ENCODE measurements at regions not wholly inside any gene's neighbourhood (a gene's known extent, or its start where the extent isn't known, plus 50 kb on each side); places are given as distances from the start of the nearest gene placed in this dataset.

GRCh38 chr5:25963251-25964008, 1075.0 kb downstream of the CDH9 start:
- no peaks in the 10 kb centered on the region for H3K36me3 ChIP-seq (ENCODE audit: control insufficient read depth in 3 of 3, insufficient read depth in 2 of 3, low read depth in 1 of 3, low read length in 3 of 3)
- H3K9me3 ChIP-seq (ENCODE audit: control insufficient read depth in 2 of 2, insufficient read depth in 1 of 2, low read depth in 1 of 2, low read length in 1 of 2): peaks cover 0 to 3% of the 10 kb centered on the region in 2 donors
- no peak overlapping the region for H3K4me3 ChIP-seq (ENCODE audit: low read depth in 1 of 3, low read length in 3 of 3)
- FAIRE-seq (no peak), DNase-seq (no peak)
- H3K27me3 ChIP-seq (ENCODE audit: control insufficient read depth in 3 of 3, insufficient read depth in 3 of 3, low read length in 3 of 3): no peaks in the 10 kb centered on the region
- WGBS, 3 donors: 78 to 87% (median 83%) methylated on average over 5 of the region's 5 CpGs
- H3K4me1 ChIP-seq (ENCODE audit: control insufficient read depth in 3 of 3, insufficient read depth in 2 of 3, low read depth in 1 of 3, low read length in 2 of 3): no peaks in the 10 kb centered on the region
- no peak overlapping the region for H3K27ac ChIP-seq (ENCODE audit: low read depth in 1 of 3, low read length in 2 of 3)

- H3K36me3 ChIP-seq (ENCODE audit: control insufficient read depth in 3 of 3, insufficient read depth in 2 of 3, low read depth in 1 of 3, low read length in 3 of 3): no peaks in the 10 kb centered on the region
- H3K27ac ChIP-seq (ENCODE audit: low read depth in 1 of 3, low read length in 2 of 3): no peak overlapping the region
- no peak for DNase-seq
- no peak overlapping the region for H3K4me3 ChIP-seq (ENCODE audit: low read depth in 1 of 3, low read length in 3 of 3)
- WGBS, 3 donors: 71 to 85% (median 76%) methylated on average over 2 of the region's 2 CpGs
- H3K9me3 ChIP-seq (ENCODE audit: control insufficient read depth in 2 of 2, insufficient read depth in 1 of 2, low read depth in 1 of 2, low read length in 1 of 2): peaks cover 0 to 2% of the 10 kb centered on the region in 2 donors
- H3K4me1 ChIP-seq (ENCODE audit: control insufficient read depth in 3 of 3, insufficient read depth in 2 of 3, low read depth in 1 of 3, low read length in 2 of 3): no peaks in the 10 kb centered on the region
- FAIRE-seq: no peak
- H3K27me3 ChIP-seq (ENCODE audit: control insufficient read depth in 3 of 3, insufficient read depth in 3 of 3, low read length in 3 of 3): no peaks in the 10 kb centered on the region
These were observed 1083.0 kb downstream of the CDH9 start for GRCh38 chr5:25955337-25955736.

- H3K4me1 ChIP-seq (ENCODE audit: control insufficient read depth in 3 of 3, insufficient read depth in 2 of 3, low read depth in 1 of 3, low read length in 2 of 3): no peaks in the 10 kb centered on the region
- 68 to 74% (median 74%) methylated on average over 4 of the region's 4 CpGs for WGBS, 3 donors
- H3K27ac ChIP-seq (ENCODE audit: low read depth in 1 of 3, low read length in 2 of 3): no peak overlapping the region
- no peaks in the 10 kb centered on the region for H3K36me3 ChIP-seq (ENCODE audit: control insufficient read depth in 3 of 3, insufficient read depth in 2 of 3, low read depth in 1 of 3, low read length in 3 of 3)
- H3K4me3 ChIP-seq (ENCODE audit: low read depth in 1 of 3, low read length in 3 of 3): no peak overlapping the region
- FAIRE-seq: no peak
- no peak for DNase-seq
- H3K27me3 ChIP-seq (ENCODE audit: control insufficient read depth in 3 of 3, insufficient read depth in 3 of 3, low read length in 3 of 3): no peaks in the 10 kb centered on the region
- H3K9me3 ChIP-seq (ENCODE audit: control insufficient read depth in 2 of 2, insufficient read depth in 1 of 2, low read depth in 1 of 2, low read length in 1 of 2): peaks cover 0 to 2% of the 10 kb centered on the region in 2 donors
These were observed 1087.7 kb downstream of the CDH9 start for GRCh38 chr5:25950681-25951080.

- Histone ChIP-seq H3K9me3 (ENCODE audit: control insufficient read depth in 2 of 2, insufficient read depth in 1 of 2, low read depth in 1 of 2, low read length in 1 of 2) (peaks cover 0 to 2% of the 10 kb centered on the region in 2 donors), H3K27me3 (ENCODE audit: control insufficient read depth in 3 of 3, insufficient read depth in 3 of 3, low read length in 3 of 3) (no peaks in the 10 kb centered on the region), H3K4me1 (ENCODE audit: control insufficient read depth in 3 of 3, insufficient read depth in 2 of 3, low read depth in 1 of 3, low read length in 2 of 3) (no peaks in the 10 kb centered on the region), H3K36me3 (ENCODE audit: control insufficient read depth in 3 of 3, insufficient read depth in 2 of 3, low read depth in 1 of 3, low read length in 3 of 3) (no peaks in the 10 kb centered on the region), H3K27ac (ENCODE audit: low read depth in 1 of 3, low read length in 2 of 3) (no peak overlapping the region), H3K4me3 (ENCODE audit: low read depth in 1 of 3, low read length in 3 of 3) (no peak overlapping the region)
- peak; percentile 33 for FAIRE-seq
- WGBS, 3 donors: 86 to 90% (median 87%) methylated on average over 4 of the region's 4 CpGs
- no peak for DNase-seq
These were observed 1090.1 kb downstream of the CDH9 start for GRCh38 chr5:25948278-25948677.

- Histone ChIP-seq H3K27ac (ENCODE audit: low read depth in 1 of 3, low read length in 2 of 3) (no peak overlapping the region), H3K9me3 (ENCODE audit: control insufficient read depth in 2 of 2, insufficient read depth in 1 of 2, low read depth in 1 of 2, low read length in 1 of 2) (peaks cover 0 to 2% of the 10 kb centered on the region in 2 donors), H3K36me3 (ENCODE audit: control insufficient read depth in 3 of 3, insufficient read depth in 2 of 3, low read depth in 1 of 3, low read length in 3 of 3) (no peaks in the 10 kb centered on the region), H3K27me3 (ENCODE audit: control insufficient read depth in 3 of 3, insufficient read depth in 3 of 3, low read length in 3 of 3) (no peaks in the 10 kb centered on the region), H3K4me3 (ENCODE audit: low read depth in 1 of 3, low read length in 3 of 3) (no peak overlapping the region), H3K4me1 (ENCODE audit: control insufficient read depth in 3 of 3, insufficient read depth in 2 of 3, low read depth in 1 of 3, low read length in 2 of 3) (no peaks in the 10 kb centered on the region)
- DNase-seq (no peak), FAIRE-seq (no peak)
- WGBS, 3 donors: 39 to 60% (median 49%) methylated on average over 2 of the region's 2 CpGs
These were observed 1093.6 kb downstream of the CDH9 start for GRCh38 chr5:25944786-25945185.

GRCh38 chr5:25909163-25909562, 1129.2 kb downstream of the CDH9 start:
- peaks cover 6 to 12% of the 10 kb centered on the region in 2 donors for H3K9me3 ChIP-seq (ENCODE audit: control insufficient read depth in 2 of 2, insufficient read depth in 1 of 2, low read depth in 1 of 2, low read length in 1 of 2)
- 94 to 95% (median 95%) methylated on average over 29 of the region's 29 CpGs for WGBS, 3 donors

GRCh38 chr5:25905646-25906045, 1132.7 kb downstream of the CDH9 start:
- Histone ChIP-seq H3K27me3 (ENCODE audit: control insufficient read depth in 3 of 3, insufficient read depth in 3 of 3, low read length in 3 of 3) (no peaks in the 10 kb centered on the region), H3K4me3 (ENCODE audit: low read depth in 1 of 3, low read length in 3 of 3) (no peak overlapping the region), H3K36me3 (ENCODE audit: control insufficient read depth in 3 of 3, insufficient read depth in 2 of 3, low read depth in 1 of 3, low read length in 3 of 3) (no peaks in the 10 kb centered on the region), H3K27ac (ENCODE audit: low read depth in 1 of 3, low read length in 2 of 3) (no peak overlapping the region), H3K4me1 (ENCODE audit: control insufficient read depth in 3 of 3, insufficient read depth in 2 of 3, low read depth in 1 of 3, low read length in 2 of 3) (no peaks in the 10 kb centered on the region), H3K9me3 (ENCODE audit: control insufficient read depth in 2 of 2, insufficient read depth in 1 of 2, low read depth in 1 of 2, low read length in 1 of 2) (peaks cover 2 to 7% of the 10 kb centered on the region in 2 donors)
- 27 to 81% (median 80%) methylated on average over 2 of the region's 2 CpGs for WGBS, 3 donors
- no peak for DNase-seq
- FAIRE-seq: no peak

More at GRCh38 chr5:25909163-25909562, 1129.2 kb downstream of the CDH9 start:
- Histone ChIP-seq H3K4me3 (ENCODE audit: low read depth in 1 of 3, low read length in 3 of 3) (no peak overlapping the region), H3K36me3 (ENCODE audit: control insufficient read depth in 3 of 3, insufficient read depth in 2 of 3, low read depth in 1 of 3, low read length in 3 of 3) (no peaks in the 10 kb centered on the region), H3K27ac (ENCODE audit: low read depth in 1 of 3, low read length in 2 of 3) (no peak overlapping the region), H3K27me3 (ENCODE audit: control insufficient read depth in 3 of 3, insufficient read depth in 3 of 3, low read length in 3 of 3) (no peaks in the 10 kb centered on the region), H3K4me1 (ENCODE audit: control insufficient read depth in 3 of 3, insufficient read depth in 2 of 3, low read depth in 1 of 3, low read length in 2 of 3) (no peaks in the 10 kb centered on the region)
- FAIRE-seq (no peak), DNase-seq (no peak)

- DNase-seq: peak in 1 of 2 donors; percentile 10
- FAIRE-seq: no peak
- Histone ChIP-seq H3K27me3 (ENCODE audit: control insufficient read depth in 3 of 3, insufficient read depth in 3 of 3, low read length in 3 of 3) (no peaks in the 10 kb centered on the region), H3K36me3 (ENCODE audit: control insufficient read depth in 3 of 3, insufficient read depth in 2 of 3, low read depth in 1 of 3, low read length in 3 of 3) (no peaks in the 10 kb centered on the region), H3K4me3 (ENCODE audit: low read depth in 1 of 3, low read length in 3 of 3) (no peak overlapping the region), H3K27ac (ENCODE audit: low read depth in 1 of 3, low read length in 2 of 3) (no peak overlapping the region), H3K9me3 (ENCODE audit: control insufficient read depth in 2 of 2, insufficient read depth in 1 of 2, low read depth in 1 of 2, low read length in 1 of 2) (peaks cover 1 to 4% of the 10 kb centered on the region in 2 donors), H3K4me1 (ENCODE audit: control insufficient read depth in 3 of 3, insufficient read depth in 2 of 3, low read depth in 1 of 3, low read length in 2 of 3) (no peaks in the 10 kb centered on the region)
- 15 to 52% (median 22%) methylated on average over 2 of the region's 2 CpGs for WGBS, 3 donors
These were observed 1146.2 kb downstream of the CDH9 start for GRCh38 chr5:25892211-25892610.

DNA sequence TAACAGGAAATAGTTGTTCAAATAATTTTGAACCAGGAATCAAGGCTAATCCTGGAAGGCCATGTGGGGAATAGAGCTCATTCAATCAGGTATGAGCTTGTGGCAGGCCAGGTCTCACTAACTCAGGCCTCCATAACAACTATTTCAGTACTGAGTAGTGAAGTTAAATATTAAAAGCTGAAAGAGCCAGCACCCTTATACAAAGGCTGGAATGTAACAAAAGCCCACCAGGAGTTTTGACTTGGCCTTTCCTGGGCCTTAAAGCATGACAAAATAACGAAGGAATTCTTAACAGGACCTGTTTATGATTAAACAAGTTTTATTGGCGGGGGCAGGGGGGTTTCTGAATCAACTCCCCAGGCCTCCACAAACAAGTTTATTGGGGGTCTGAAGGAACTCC, 1146.7 kb downstream of the CDH9 start:
- Histone ChIP-seq H3K27ac (ENCODE audit: low read depth in 1 of 3, low read length in 2 of 3) (no peak overlapping the region), H3K36me3 (ENCODE audit: control insufficient read depth in 3 of 3, insufficient read depth in 2 of 3, low read depth in 1 of 3, low read length in 3 of 3) (no peaks in the 10 kb centered on the region), H3K4me1 (ENCODE audit: control insufficient read depth in 3 of 3, insufficient read depth in 2 of 3, low read depth in 1 of 3, low read length in 2 of 3) (no peaks in the 10 kb centered on the region), H3K27me3 (ENCODE audit: control insufficient read depth in 3 of 3, insufficient read depth in 3 of 3, low read length in 3 of 3) (no peaks in the 10 kb centered on the region), H3K9me3 (ENCODE audit: control insufficient read depth in 2 of 2, insufficient read depth in 1 of 2, low read depth in 1 of 2, low read length in 1 of 2) (peaks cover 1 to 4% of the 10 kb centered on the region in 2 donors), H3K4me3 (ENCODE audit: low read depth in 1 of 3, low read length in 3 of 3) (no peak overlapping the region)
- no peak for FAIRE-seq
- 22 to 25% (median 24%) methylated on average over 2 of the region's 2 CpGs for WGBS, 3 donors
- no peak for DNase-seq

Data from small intestine (tissue), 7 donors.